Breast epithelium (tissue), 3 donors: ENCODE measurements at regions not wholly inside any gene's neighbourhood (a gene's known extent, or its start where the extent isn't known, plus 50 kb on each side); places are given as distances from the start of the nearest gene placed in this dataset.

Experiments used
- POLR2A ChIP-seq: fragments of 450-650 bp; IDR thresholded peaks from one replicate; pipeline ENCODE4 v1.6.1; 2016; ENCODE audit warnings: antibody characterized with exemption, mild to moderate bottlenecking, moderate library complexity
- POLR2AphosphoS5 ChIP-seq, 3 donors: sonication (generic); formaldehyde crosslinking; IDR thresholded peaks; one replicate each; pipeline ENCODE4 v1.6.1; 2017; ENCODE audit warnings: antibody characterized with exemption in 3 of 3
- TF ChIP-seq, protein P1 (sequence below), 3 donors: fragments of 450-650 bp; IDR thresholded peaks; one replicate each; pipeline ENCODE4 v1.5.1; 2016 to 2017; ENCODE audit warnings: antibody characterized with exemption in 3 of 3, mild to moderate bottlenecking in 3 of 3, moderate library complexity in 3 of 3

DNA sequence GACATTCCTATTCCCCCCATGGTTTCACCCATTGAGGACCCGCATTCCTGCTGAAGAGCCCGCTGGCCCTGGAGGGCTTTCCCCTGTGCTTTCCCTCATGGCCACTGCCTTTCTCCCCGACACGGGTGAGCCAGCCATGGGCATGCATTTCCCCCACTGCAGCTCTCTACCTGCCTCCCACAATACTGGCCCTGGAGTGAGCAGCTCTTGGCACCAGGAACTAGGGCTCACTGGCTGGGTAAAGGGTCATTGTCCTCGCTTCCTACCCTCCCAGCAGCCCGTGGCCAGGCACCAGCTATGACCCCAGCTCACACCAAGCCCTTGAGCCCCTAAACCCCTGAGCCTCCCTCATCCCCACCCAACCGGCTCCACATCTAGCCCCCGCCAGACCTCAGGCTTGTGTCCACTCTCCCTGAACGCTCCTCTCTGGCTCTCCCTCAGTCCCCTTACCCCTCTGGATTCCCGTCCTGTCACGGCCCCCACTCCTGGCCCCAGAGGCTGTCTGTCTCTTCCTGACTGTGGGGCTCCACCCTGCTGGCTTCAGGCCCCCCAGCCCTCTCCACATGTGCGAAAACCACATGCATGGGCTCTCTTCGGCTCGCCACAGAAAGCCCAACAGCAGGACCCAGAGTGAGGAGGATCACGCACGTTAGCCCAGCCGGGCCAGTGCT is 199.8 kb downstream of the ZFP36L2 start:
- TF ChIP-seq POLR2AphosphoS5 (IDR thresholded peaks at IDR 0.05): no peak
- TF ChIP-seq, protein P1, sequence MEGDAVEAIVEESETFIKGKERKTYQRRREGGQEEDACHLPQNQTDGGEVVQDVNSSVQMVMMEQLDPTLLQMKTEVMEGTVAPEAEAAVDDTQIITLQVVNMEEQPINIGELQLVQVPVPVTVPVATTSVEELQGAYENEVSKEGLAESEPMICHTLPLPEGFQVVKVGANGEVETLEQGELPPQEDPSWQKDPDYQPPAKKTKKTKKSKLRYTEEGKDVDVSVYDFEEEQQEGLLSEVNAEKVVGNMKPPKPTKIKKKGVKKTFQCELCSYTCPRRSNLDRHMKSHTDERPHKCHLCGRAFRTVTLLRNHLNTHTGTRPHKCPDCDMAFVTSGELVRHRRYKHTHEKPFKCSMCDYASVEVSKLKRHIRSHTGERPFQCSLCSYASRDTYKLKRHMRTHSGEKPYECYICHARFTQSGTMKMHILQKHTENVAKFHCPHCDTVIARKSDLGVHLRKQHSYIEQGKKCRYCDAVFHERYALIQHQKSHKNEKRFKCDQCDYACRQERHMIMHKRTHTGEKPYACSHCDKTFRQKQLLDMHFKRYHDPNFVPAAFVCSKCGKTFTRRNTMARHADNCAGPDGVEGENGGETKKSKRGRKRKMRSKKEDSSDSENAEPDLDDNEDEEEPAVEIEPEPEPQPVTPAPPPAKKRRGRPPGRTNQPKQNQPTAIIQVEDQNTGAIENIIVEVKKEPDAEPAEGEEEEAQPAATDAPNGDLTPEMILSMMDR (IDR thresholded peaks at IDR 0.05): no peak
- TF ChIP-seq POLR2A: no peak
